IPS-15b (cell line): ENCODE measurements at regions not wholly inside any gene's neighbourhood (a gene's known extent, or its start where the extent isn't known, plus 50 kb on each side); places are given as distances from the start of the nearest gene placed in this dataset.
"Not testable (repeated sequence)": the region's sequence is repeated elsewhere in the genome, so short reads cannot be mapped to it uniquely, and the experiment has no call there.

Source experiments
- H3K27me3 ChIP-seq: one replicate; pipeline ENCODE4 v1.6.1; 2013; ENCODE audit warnings: low read length; ENCODE audit not compliant: control insufficient read depth, insufficient read depth
- H3K36me3 ChIP-seq: one replicate; pipeline ENCODE4 v1.6.1; 2013; ENCODE audit warnings: low read length; ENCODE audit not compliant: control insufficient read depth, insufficient read depth
- H3K4me1 ChIP-seq: one replicate; pipeline ENCODE4 v1.6.1; 2013; ENCODE audit warnings: mild to moderate bottlenecking, low read length; ENCODE audit not compliant: control insufficient read depth, insufficient read depth
- H3K4me3 ChIP-seq: one replicate; pipeline ENCODE4 v1.5.1; 2013; ENCODE audit warnings: low read depth, low read length
- H3K9ac ChIP-seq: one replicate; pipeline ENCODE4 v1.6.1; 2013; ENCODE audit warnings: low read depth, mild to moderate bottlenecking, low read length
- H3K9me3 ChIP-seq: one replicate; pipeline ENCODE4 v1.6.1; 2013; ENCODE audit warnings: mild to moderate bottlenecking, low read length; ENCODE audit not compliant: control insufficient read depth, insufficient read depth

DNA sequence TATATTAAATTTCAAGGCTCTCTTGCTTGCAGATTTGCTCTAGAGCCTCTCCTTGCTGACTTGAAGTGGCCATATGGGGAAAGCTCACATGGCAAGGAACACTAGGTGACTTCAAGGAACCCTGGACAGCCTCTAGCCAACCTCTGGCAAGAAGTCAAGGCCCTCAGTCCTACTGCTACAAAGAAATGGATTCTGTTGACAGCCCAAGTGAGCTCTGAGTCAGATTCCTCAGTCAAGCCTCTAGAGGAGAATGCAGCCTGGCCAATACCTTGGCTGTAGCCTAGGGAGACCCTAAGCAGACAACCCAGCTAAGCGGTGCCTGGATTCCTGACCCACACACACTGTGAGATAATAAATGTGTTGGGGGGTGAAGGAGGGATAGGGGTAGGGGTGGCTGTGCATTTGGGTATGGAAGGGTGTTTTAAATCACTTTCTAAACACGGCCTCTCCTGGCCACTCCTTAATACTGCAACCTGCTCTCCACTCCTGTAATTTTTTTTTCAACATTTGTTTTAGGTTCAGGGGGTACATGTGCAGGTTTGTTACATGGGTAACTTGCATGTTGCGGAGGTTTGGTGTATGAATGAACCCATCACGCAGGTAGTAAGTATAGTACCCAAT lies 125.3 kb upstream of the NBPF26 start:
- H3K27me3 ChIP-seq, H3K4me3 ChIP-seq, H3K9me3 ChIP-seq, H3K4me1 ChIP-seq, H3K9ac ChIP-seq, H3K36me3 ChIP-seq: not testable (repeated sequence)

DNA sequence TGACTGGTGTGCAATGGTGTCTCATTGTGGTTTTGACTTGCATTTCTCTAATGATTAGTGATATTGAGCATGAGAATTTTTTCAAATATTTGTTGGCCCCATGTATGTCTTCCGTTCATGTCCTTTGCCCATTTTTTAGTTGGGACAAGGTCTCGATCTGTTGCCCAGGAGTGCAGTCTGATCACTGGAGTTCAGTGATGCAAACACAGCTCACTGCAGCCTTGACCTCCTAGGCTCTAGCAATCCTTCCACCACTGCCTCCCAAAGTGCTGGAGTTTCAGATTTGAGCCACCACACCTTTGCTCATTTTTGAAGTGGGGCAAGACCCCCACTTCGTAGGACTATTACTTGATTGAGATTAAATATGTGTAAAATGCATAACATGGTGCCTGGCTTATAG lies 124.2 kb upstream of the NBPF26 start:
- not testable (repeated sequence) for H3K4me3 ChIP-seq, H3K4me1 ChIP-seq, H3K9ac ChIP-seq, H3K9me3 ChIP-seq, H3K27me3 ChIP-seq, H3K36me3 ChIP-seq

DNA sequence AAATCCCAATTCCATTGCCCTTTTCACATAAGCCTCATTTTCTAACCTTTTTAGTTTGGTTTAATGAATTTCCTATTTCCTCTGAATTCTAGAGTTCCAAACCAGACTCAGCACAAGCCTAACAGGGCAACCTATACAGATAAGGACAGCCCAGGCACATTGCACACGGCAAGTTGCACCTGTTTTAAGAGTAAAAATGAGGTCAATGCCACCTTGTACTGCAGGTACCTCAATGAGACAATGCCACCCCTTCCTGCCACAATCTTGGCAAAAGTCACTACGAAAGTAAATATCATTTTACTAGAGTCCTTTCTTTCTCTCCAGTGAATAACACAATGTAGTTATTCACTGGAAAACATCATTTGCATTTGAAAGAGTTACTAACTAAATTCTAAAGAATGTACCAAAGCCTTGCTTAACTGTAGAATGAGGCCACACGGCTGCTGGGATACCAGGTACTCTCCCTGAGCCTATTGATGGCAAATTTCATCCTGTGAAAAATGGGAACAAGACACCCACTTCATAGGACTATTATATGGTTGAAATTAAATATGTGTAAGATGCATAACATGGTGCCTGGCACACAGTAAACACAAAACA lies 123.2 kb upstream of the NBPF26 start:
- not testable (repeated sequence) for H3K4me1 ChIP-seq, H3K9me3 ChIP-seq, H3K4me3 ChIP-seq, H3K27me3 ChIP-seq, H3K9ac ChIP-seq, H3K36me3 ChIP-seq

DNA sequence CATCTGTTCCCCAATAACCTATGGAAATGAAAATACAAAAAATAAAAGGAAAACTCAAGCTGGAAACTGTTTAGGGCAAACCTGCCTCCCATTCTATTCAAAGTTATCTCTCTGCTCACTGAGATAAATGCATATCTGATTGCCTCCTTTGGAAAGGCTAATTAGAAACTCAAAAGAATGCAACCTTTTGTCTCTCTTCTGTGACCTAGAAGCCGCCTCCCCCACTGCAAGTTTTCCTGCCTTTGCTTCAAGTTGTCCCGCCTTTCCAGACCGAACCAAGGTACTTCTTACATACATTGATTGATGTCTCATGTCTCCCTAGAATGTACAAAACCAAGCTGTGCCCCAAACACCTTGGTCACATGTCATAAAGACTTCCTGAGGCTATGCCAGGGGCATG lies 115.9 kb upstream of the NBPF26 start:
- H3K4me1 ChIP-seq, H3K27me3 ChIP-seq, H3K36me3 ChIP-seq, H3K9ac ChIP-seq, H3K4me3 ChIP-seq, H3K9me3 ChIP-seq: not testable (repeated sequence)

DNA sequence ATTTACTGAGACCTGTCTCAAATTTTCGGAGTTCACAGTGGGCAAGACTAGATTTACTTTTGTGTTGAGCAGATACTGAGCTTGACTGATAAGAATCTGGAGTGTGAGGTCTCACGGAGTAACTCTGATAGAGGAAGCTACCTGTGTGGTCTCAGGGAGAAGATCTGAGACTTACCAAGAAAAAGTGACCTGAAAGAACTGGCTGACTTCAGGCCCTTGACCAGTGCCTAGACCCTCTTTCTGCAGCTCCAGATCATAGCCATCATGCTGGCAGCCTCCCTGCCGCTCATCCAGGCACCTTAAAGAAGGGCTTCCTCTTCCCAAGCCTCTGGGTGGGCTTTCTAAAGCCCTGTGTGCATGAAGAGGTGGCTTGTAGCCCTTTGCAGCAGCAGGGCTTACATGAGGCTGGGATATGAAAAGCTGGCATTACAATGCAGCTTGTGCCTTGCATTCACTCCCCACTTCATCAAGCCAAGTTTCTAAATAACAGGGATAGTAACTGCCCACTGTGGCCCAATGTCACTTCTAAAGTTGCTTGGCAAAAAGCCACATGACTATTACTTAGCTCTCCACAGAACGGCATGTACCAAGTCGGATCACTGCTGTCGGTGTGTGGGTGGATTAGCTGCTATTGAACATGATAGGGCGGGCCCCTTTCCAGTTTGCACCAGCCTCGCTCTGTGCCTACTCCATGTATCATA lies 115.3 kb upstream of the NBPF26 start:
- H3K9me3 ChIP-seq, H3K36me3 ChIP-seq, H3K9ac ChIP-seq, H3K27me3 ChIP-seq, H3K4me1 ChIP-seq, H3K4me3 ChIP-seq: not testable (repeated sequence)

DNA sequence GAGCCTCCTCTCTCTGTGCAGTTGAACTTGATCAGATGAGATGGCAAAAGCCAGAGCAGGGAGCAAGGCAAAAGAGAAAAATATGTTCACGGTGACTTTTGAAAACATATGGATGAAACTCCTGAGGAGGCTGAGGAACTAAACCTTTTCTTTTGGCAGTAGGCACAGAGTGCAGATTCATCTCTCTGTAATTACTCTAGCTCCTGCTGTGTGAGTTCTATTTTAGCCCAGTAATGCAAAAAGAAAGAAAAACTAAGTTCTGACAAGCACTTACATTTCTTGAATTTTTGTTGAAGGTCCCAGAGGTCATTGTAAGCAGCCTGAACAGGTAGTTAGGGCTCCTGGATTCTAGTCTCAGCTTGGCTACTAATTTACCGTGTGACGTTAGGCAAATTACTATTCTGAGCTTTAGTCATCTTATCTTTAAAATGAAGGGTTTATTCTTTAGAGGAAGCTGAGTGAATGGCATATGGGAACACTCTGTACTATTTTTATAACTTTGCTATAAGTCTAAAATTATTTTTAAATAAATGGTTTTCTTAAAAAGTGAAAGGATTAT lies 114.7 kb upstream of the NBPF26 start:
- not testable (repeated sequence) for H3K4me1 ChIP-seq, H3K36me3 ChIP-seq, H3K4me3 ChIP-seq, H3K9ac ChIP-seq, H3K27me3 ChIP-seq, H3K9me3 ChIP-seq

DNA sequence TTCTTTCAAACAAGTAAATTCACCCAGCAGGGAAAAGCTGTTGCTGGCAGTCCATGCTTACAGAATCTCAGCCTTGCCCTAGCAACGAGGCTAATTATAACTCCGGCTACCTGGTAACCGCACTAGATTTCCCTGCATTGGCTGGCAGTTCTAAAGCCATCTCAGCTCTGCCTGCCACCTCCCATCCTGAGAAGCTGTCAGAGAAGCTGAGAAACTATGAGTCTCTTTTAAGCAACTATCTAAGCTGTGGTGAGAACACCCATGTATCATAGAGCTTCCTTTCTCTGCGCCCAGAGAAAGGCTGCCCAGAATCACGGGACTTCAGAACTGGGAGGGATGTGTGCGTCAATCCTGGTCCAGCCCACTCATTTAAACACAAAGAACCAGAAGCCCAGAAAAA lies 113.9 kb upstream of the NBPF26 start:
- not testable (repeated sequence) for H3K27me3 ChIP-seq, H3K9me3 ChIP-seq, H3K4me3 ChIP-seq, H3K9ac ChIP-seq, H3K4me1 ChIP-seq, H3K36me3 ChIP-seq

DNA sequence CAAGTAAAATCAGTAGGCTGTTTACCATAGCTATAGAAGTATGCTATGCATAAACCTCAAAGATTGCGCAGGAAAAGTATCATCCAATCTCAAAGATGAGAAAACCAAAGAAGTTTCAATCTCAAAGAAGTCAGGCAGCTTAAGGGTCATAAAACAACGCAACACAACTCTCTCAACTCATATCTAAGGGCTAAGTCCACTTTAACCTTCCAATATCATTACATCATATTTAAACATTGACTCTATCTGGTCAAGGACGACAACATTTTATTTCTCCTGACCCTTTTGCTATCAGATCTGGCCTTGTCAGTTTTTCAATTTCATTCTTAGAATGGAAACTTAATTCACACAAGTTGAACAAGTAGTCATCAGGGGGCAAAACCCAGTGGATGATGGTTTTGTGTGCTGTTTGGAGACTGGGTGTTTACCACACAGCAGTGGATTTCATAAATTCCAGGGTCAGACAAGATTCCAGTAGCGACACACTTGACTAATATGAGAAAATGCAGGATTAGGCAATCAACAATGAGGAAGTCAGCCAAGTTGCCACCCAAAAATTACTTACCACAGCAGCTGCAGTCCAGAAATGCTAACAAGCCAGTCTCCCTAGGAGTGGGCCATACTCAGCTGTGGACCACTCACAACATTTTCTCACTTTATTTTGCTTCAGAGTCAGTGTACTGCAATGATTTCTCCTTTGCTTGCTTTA lies 108.7 kb upstream of the NBPF26 start:
- not testable (repeated sequence) for H3K36me3 ChIP-seq, H3K4me1 ChIP-seq, H3K9ac ChIP-seq, H3K4me3 ChIP-seq, H3K27me3 ChIP-seq, H3K9me3 ChIP-seq

DNA sequence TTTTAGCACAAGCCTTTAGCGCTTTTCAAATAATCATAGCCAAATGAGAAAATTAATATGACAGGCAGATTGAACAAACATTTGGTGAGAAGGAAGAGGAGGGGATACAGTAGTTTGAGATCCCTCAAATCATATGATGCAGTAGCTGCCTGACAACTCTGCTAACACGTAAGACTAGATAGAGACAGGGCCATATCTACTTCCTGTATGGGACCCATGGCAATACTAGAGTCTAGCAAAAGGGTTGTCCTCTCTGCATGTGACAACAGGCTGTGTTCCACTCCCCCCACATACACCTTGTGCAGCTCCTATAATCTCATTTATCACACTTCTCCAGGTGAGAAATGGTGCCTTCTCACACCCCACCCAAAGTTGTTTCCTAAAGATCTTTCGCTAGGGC lies 106.3 kb upstream of the NBPF26 start:
- H3K4me1 ChIP-seq, H3K9me3 ChIP-seq, H3K36me3 ChIP-seq, H3K4me3 ChIP-seq, H3K9ac ChIP-seq, H3K27me3 ChIP-seq: not testable (repeated sequence)

DNA sequence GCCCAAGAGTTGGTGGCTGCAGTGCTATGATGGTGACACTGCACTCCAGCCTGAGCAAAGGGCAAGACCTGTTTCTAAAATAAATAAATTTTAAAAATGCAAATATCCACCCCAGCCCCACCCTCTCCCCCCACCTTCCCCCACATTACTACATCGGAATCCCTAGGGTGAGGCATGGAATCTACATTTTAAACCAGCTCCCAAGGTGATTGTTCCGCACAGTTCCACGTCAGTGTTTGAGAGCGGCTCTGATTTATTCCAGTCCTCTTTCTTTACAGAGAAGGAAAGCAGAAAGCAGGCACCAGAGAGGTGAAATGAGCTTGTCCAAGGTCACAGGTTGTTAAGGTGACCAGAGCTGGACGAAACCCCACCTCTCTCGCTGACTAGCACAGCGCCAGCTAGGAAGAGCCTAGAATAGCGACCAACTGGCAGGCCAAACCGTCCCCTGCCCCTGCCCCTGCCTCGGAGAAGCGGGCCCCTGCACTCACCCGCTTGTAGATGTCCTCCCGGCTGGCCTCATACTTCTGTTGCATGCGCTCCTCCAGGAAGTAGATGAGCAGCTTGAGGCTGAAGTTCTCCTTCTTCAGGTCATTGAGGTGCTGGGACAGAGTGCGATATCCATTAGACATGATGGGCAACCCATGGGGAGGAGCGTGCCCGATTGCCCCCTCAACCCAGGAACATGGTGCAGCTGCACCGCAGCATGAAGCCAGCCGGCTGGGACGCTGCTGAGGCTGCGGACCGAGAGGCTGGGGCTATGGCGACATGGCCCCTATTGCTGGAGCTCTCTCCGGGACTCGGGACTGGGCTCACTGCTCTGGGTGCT lies 103.7 kb upstream of the NBPF26 start:
- not testable (repeated sequence) for H3K9ac ChIP-seq, H3K27me3 ChIP-seq, H3K9me3 ChIP-seq, H3K36me3 ChIP-seq, H3K4me1 ChIP-seq, H3K4me3 ChIP-seq

DNA sequence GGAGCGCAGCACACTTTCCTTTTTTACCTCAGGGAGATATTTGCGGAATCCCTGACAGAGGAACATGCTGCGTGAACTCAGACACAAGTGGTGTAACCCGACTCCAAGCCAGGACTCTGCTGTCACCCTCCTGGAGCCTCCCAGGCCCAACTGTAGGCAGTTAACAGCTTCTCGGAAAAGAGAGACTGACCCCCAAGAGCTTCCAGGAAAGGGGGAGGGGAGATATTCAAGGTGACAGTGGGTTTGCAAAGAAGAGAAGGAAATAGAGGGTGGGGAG lies 103.1 kb upstream of the NBPF26 start:
- not testable (repeated sequence) for H3K36me3 ChIP-seq, H3K9ac ChIP-seq, H3K4me3 ChIP-seq, H3K4me1 ChIP-seq, H3K27me3 ChIP-seq, H3K9me3 ChIP-seq
